ENCODE measurements at regions not wholly inside any gene's neighbourhood (a gene's known extent, or its start where the extent isn't known, plus 50 kb on each side); places are given as distances from the start of the nearest gene placed in this dataset.

- Histone ChIP-seq H3K9me3 (ENCODE audit: control insufficient read depth in 4 of 4, low read length in 3 of 4) (no peaks in the 10 kb centered on the region), H3K36me3 (ENCODE audit: control insufficient read depth in 4 of 4, insufficient read depth in 3 of 4, low read depth in 1 of 4, low read length in 3 of 4) (no peaks in the 10 kb centered on the region), H3K4me1 (ENCODE audit: control insufficient read depth in 4 of 4, insufficient read depth in 4 of 4, low read length in 3 of 4) (no peaks in the 10 kb centered on the region), H3K27me3 (ENCODE audit: control insufficient read depth in 4 of 4, insufficient read depth in 4 of 4, low read length in 3 of 4) (no peaks in the 10 kb centered on the region), H3K9ac (ENCODE audit: low read depth in 1 of 2, low read length in 2 of 2) (no peak overlapping the region), H3K4me3 (ENCODE audit: low read depth in 1 of 3, low read length in 3 of 3) (no peak overlapping the region), H3K27ac (ENCODE audit: low read depth in 1 of 2, low read length in 2 of 2) (no peak overlapping the region)
- WGBS: 84% methylated on average over 2 of the region's 2 CpGs
- no peak for TF ChIP-seq SP1 (IDR thresholded peaks at IDR 0.05)
- no peak for TF ChIP-seq ZBTB33 (IDR thresholded peaks at IDR 0.05)
- no peak for TF ChIP-seq RAD21 (IDR thresholded peaks at IDR 0.05)
- TF ChIP-seq YY1 (IDR thresholded peaks at IDR 0.05): no peak
- no peak for DNase-seq (ENCODE audit: low spot score)
These were observed 1412.5 kb upstream of the PRR20A start for GRCh38 chr13:55728247-55728646.

GRCh38 chr13:55745828-55746227 lies 1394.9 kb upstream of the PRR20A start:
- Histone ChIP-seq H3K27ac (ENCODE audit: low read depth in 1 of 2, low read length in 2 of 2) (no peak overlapping the region), H3K4me3 (ENCODE audit: low read depth in 1 of 3, low read length in 3 of 3) (no peak overlapping the region), H3K4me1 (ENCODE audit: control insufficient read depth in 4 of 4, insufficient read depth in 4 of 4, low read length in 3 of 4) (no peaks in the 10 kb centered on the region), H3K9me3 (ENCODE audit: control insufficient read depth in 4 of 4, low read length in 3 of 4) (no peaks in the 10 kb centered on the region), H3K27me3 (ENCODE audit: control insufficient read depth in 4 of 4, insufficient read depth in 4 of 4, low read length in 3 of 4) (no peaks in the 10 kb centered on the region), H3K9ac (ENCODE audit: low read depth in 1 of 2, low read length in 2 of 2) (no peak overlapping the region), H3K36me3 (ENCODE audit: control insufficient read depth in 4 of 4, insufficient read depth in 3 of 4, low read depth in 1 of 4, low read length in 3 of 4) (no peaks in the 10 kb centered on the region)
- TF ChIP-seq ATF3 (IDR thresholded peaks at IDR 0.05) (no peak), RAD21 (IDR thresholded peaks at IDR 0.05) (no peak), HNF4A (conservative IDR thresholded peaks at IDR 0.05) (no peak), REST (IDR thresholded peaks at IDR 0.05) (no peak), NR2F2 (IDR thresholded peaks at IDR 0.05) (no peak), ZBTB33 (IDR thresholded peaks at IDR 0.05) (no peak)
- DNase-seq (ENCODE audit: low spot score): no peak
- WGBS: 58% methylated on average over 2 of the region's 2 CpGs

GRCh38 chr13:55761986-55762385 lies 1378.7 kb upstream of the PRR20A start:
- no peak overlapping the region for H3K27ac ChIP-seq (ENCODE audit: low read depth in 1 of 2, low read length in 2 of 2)
- no peaks in the 10 kb centered on the region for H3K9me3 ChIP-seq (ENCODE audit: control insufficient read depth in 4 of 4, low read length in 3 of 4)
- H3K27me3 ChIP-seq (ENCODE audit: control insufficient read depth in 4 of 4, insufficient read depth in 4 of 4, low read length in 3 of 4): no peaks in the 10 kb centered on the region
- H3K36me3 ChIP-seq (ENCODE audit: control insufficient read depth in 4 of 4, insufficient read depth in 3 of 4, low read depth in 1 of 4, low read length in 3 of 4): no peaks in the 10 kb centered on the region
- no peak overlapping the region for H3K4me3 ChIP-seq (ENCODE audit: low read depth in 1 of 3, low read length in 3 of 3)
- DNase-seq (ENCODE audit: low spot score): no peak
- H3K4me1 ChIP-seq (ENCODE audit: control insufficient read depth in 4 of 4, insufficient read depth in 4 of 4, low read length in 3 of 4): no peaks in the 10 kb centered on the region
- 87% methylated on average over 3 of the region's 3 CpGs for WGBS
- no peak overlapping the region for H3K9ac ChIP-seq (ENCODE audit: low read depth in 1 of 2, low read length in 2 of 2)
- no peak for TF ChIP-seq NR2F2 (IDR thresholded peaks at IDR 0.05)
- no peak for TF ChIP-seq SP1 (IDR thresholded peaks at IDR 0.05)
- no peak for TF ChIP-seq CTCF (IDR thresholded peaks at IDR 0.05; ENCODE audit: low read depth, low read length, missing input control)
- no peak for TF ChIP-seq GABPA (IDR thresholded peaks at IDR 0.05 in 1 of 2, conservative IDR thresholded peaks at IDR 0.05 in 1 of 2)
- TF ChIP-seq JUND (IDR thresholded peaks at IDR 0.05): no peak
- no peak for TF ChIP-seq EGR1 (IDR thresholded peaks at IDR 0.05; ENCODE audit: low read depth in 2 of 2)
- TF ChIP-seq YY1 (IDR thresholded peaks at IDR 0.05): no peak
- no peak for TF ChIP-seq ZBTB33 (IDR thresholded peaks at IDR 0.05)
- TF ChIP-seq FOXA2 (IDR thresholded peaks at IDR 0.05): no peak
- no peak for TF ChIP-seq TAF1 (conservative IDR thresholded peaks at IDR 0.05)
